ENCODE measurements at regions not wholly inside any gene's neighbourhood (a gene's known extent, or its start where the extent isn't known, plus 50 kb on each side); places are given as distances from the start of the nearest gene placed in this dataset.

DNA sequence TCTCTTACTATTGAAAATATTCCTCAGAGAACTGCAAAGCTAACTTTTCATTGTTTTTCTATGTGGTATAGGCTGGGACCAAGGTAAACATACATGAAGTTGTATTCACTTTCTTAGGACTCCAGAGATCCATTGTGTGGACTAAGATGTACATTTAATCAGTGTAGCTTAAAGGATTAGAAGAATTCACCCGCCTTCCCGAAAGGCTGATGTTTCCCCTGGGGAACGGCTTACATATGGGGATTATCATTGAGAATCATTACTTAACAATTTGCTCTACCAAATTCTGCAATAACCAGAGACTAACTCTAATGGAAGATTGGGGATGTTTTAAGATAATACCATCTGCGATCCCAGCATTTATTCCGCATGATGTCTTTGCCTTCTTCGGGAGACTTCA is 257.1 kb upstream of the KIAA1217 start:
- H4K5ac ChIP-seq (ENCODE audit: insufficient read length, low read depth, low read length): no peak overlapping the region
- no peaks in the 10 kb centered on the region; the same call in 1 of the 2 replicates for H3K23me2 ChIP-seq (ENCODE audit: low read depth, low read length)
- H3K4me1 ChIP-seq (replicated peaks in 1 of 4; ENCODE audit: control insufficient read depth in 3 of 4, insufficient read depth in 4 of 4, low read length in 3 of 4): no peaks in the 10 kb centered on the region
- no peaks in the 10 kb centered on the region for H3K9me3 ChIP-seq (ENCODE audit: insufficient read depth in 2 of 2, low read depth in 1 of 2, low read length in 1 of 2)
- H2BK120ac ChIP-seq (replicated peaks; ENCODE audit: low read depth, low read length): no peak overlapping the region
- FAIRE-seq (no peak), DNase-seq (ENCODE audit: low read depth in 1 of 2, low spot score in 2 of 2) (no peak)
- H3K27me3 ChIP-seq (replicated peaks in 1 of 4; ENCODE audit: control insufficient read depth in 3 of 4, extremely low read depth in 1 of 4, insufficient read depth in 3 of 4, low read length in 3 of 4): no peaks in the 10 kb centered on the region
- H3K36me3 ChIP-seq (ENCODE audit: control insufficient read depth in 2 of 4, insufficient read depth in 4 of 4, low read length in 3 of 4): no peaks in the 10 kb centered on the region
- no peak overlapping the region for H3K9ac ChIP-seq (replicated peaks in 1 of 4; ENCODE audit: extremely low read depth in 1 of 4, low read depth in 3 of 4, low read length in 3 of 4)
- H2AK5ac ChIP-seq (ENCODE audit: low read depth, low read length): no peak overlapping the region
- H3K27ac ChIP-seq (ENCODE audit: low read depth, low read length): no peak overlapping the region
- H2BK5ac ChIP-seq (ENCODE audit: low read depth, low read length): no peak overlapping the region
- no peak overlapping the region for H2BK20ac ChIP-seq (ENCODE audit: low read length)
- no peak overlapping the region for H3K56ac ChIP-seq (replicated peaks; ENCODE audit: insufficient read length, low read depth, low read length)
- no peak overlapping the region for H3K18ac ChIP-seq (ENCODE audit: extremely low read depth, low read length)
- no peak overlapping the region for H3K23ac ChIP-seq (ENCODE audit: insufficient read length)
- TF ChIP-seq, protein P1, sequence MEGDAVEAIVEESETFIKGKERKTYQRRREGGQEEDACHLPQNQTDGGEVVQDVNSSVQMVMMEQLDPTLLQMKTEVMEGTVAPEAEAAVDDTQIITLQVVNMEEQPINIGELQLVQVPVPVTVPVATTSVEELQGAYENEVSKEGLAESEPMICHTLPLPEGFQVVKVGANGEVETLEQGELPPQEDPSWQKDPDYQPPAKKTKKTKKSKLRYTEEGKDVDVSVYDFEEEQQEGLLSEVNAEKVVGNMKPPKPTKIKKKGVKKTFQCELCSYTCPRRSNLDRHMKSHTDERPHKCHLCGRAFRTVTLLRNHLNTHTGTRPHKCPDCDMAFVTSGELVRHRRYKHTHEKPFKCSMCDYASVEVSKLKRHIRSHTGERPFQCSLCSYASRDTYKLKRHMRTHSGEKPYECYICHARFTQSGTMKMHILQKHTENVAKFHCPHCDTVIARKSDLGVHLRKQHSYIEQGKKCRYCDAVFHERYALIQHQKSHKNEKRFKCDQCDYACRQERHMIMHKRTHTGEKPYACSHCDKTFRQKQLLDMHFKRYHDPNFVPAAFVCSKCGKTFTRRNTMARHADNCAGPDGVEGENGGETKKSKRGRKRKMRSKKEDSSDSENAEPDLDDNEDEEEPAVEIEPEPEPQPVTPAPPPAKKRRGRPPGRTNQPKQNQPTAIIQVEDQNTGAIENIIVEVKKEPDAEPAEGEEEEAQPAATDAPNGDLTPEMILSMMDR (IDR thresholded peaks at IDR 0.05; ENCODE audit: control extremely low read depth in 1 of 3, insufficient read depth in 1 of 3, low read depth in 1 of 3, low read length in 3 of 3): no peak
- H2BK15ac ChIP-seq (ENCODE audit: low read length): no peak overlapping the region
- H2AFZ ChIP-seq (ENCODE audit: low read length): no peak overlapping the region
- no peak overlapping the region for H3K4me3 ChIP-seq (ENCODE audit: extremely low read depth in 1 of 4, insufficient read depth in 2 of 4, low read depth in 3 of 4, low read length in 4 of 4)
- ChIA-PET POLR2A (ENCODE audit: partially characterized antibody) (no interaction called here), CTCF (ENCODE audit: partially characterized antibody) (no interaction called here)
- H3K14ac ChIP-seq (ENCODE audit: insufficient read length): no peak overlapping the region
- H3K79me2 ChIP-seq (ENCODE audit: control insufficient read depth in 1 of 2, insufficient read depth in 2 of 2, low read length in 2 of 2): no peaks in the 10 kb centered on the region
- no peak overlapping the region for H3K4ac ChIP-seq (replicated peaks; ENCODE audit: insufficient read length, low read depth, low read length)
- WGBS, 2 experiments (ENCODE audit: extremely low coverage in 1 of 2, insufficient coverage in 1 of 2, insufficient read length in 1 of 2, insufficient replicate concordance in 2 of 2, low coverage in 1 of 2, low lambda C conversion rate in 2 of 2, missing lambda C conversion rate in 1 of 2): 97% methylated on average over 6 of the region's 6 CpGs; no CpG with 5 or more reads in 1 of the 2 experiments
- no peaks in the 10 kb centered on the region for H4K20me1 ChIP-seq (replicated peaks in 1 of 2; ENCODE audit: control insufficient read depth in 1 of 2, insufficient read depth in 2 of 2, low read length in 2 of 2)
- no peaks in the 10 kb centered on the region for H3K79me1 ChIP-seq (ENCODE audit: low read depth, low read length)
- no peak overlapping the region for H4K8ac ChIP-seq (ENCODE audit: extremely low read depth, insufficient read depth, low read length)
- no peak overlapping the region for H2BK12ac ChIP-seq (ENCODE audit: low read depth, low read length)
- H3K4me2 ChIP-seq (ENCODE audit: insufficient read depth in 1 of 2, low read depth in 2 of 2, low read length in 2 of 2): no peak overlapping the region
- no peak overlapping the region for H4K91ac ChIP-seq (replicated peaks; ENCODE audit: insufficient read length, low read length)
